H7 (cell line): ENCODE measurements at regions not wholly inside any gene's neighbourhood (a gene's known extent, or its start where the extent isn't known, plus 50 kb on each side); places are given as distances from the start of the nearest gene placed in this dataset.

ENCODE experiments used
- DNase-seq: peaks from one replicate; pipeline ENCODE4 v3.0.0; 2012
- H3K27me3 ChIP-seq: 2 replicates; pipeline ENCODE4 v1.6.0; 2011; ENCODE audit warnings: mild to moderate bottlenecking, low read length; ENCODE audit not compliant: control insufficient read depth, insufficient read depth
- H3K36me3 ChIP-seq: replicated peaks from 2 replicates; pipeline ENCODE4 v1.5.1; 2011; ENCODE audit warnings: low read length; ENCODE audit not compliant: control insufficient read depth, insufficient read depth
- H3K4me3 ChIP-seq: 2 replicates; pipeline ENCODE4 v1.5.1; 2011; ENCODE audit warnings: low read depth, mild to moderate bottlenecking, control low read depth, low read length, moderate library complexity; ENCODE audit not compliant: insufficient read depth

DNA sequence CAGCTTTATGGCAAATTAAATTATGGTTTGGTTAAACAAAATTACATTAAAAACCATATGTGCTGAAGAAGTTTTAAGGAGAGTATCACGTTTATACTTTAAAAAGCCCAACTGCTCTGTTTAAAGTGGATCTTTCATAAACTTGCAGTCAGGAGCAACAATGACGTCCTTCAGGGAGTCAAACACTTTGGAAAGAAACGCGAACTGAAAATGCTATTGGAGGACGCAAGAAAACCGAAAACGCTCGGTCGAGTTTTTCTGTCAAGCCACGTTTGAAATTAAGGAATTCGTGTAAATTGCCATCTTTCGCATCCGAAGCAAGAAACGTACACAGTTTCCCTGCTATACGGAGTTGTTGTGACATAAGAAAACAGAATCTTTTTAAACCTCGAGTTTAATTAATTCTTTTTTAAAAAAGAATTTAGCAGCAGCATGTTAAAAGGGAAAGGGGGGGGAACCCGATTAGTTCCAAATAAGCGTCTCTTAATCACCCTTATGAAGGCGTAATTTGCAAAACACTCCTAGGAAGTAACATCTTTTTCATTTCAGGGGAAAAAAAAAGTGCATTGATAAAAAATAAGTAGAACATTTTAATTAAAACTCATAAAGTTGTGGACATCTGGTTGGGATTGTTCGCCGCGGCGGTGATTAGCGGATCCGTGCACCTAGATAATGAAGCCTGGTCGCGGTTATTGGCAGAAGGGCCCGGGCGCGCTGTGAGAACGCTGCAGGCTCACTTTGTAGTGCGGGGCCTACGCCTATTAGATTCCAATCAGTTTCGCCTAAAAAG is 295.4 kb downstream of the TFAP2C start:
- H3K27me3 ChIP-seq: peaks cover 34% of the 10 kb centered on the region
- no peak for DNase-seq

DNA sequence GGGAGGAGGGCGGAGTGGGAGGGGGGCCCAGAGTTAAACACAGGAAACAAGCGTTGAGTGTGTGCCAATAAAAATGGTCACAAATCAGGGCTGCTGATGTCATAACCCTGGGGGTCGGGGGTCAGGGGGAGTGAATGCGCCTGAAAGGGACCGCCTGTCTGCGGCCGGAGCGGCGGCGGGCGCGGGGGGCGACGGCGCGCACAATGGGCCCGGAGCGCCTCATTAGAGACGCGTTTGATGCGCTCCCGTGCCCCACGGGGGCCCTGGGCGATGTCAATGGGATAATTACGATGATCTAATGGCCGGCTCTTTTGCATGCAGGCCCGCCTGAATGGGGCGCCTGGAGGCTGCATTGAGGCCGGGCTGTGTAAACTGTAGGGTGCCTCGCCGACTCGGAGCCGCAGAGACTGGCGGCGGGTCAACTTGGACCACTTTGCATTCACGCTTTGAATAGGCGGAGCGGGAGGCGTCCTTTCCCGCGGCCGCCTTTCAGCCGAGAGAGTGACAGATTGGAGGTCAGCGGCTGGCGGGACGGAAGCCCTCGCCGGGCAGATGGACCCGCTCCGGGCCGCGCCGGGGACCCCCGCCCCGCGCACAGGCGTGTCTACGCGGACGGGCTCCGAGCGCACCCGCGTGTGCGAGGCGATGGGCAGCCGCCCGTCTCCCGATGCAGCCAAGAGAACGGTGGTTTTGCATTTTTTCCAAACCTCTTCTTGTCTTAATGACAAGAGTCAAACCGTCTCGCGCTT is 296.1 kb downstream of the TFAP2C start:
- DNase-seq: peak; percentile 90
- H3K36me3 ChIP-seq: no peaks in the 10 kb centered on the region
- H3K27me3 ChIP-seq: peaks cover 34% of the 10 kb centered on the region
- H3K4me3 ChIP-seq: peak overlapping the region; percentile 51

More for the DNA sequence above, 295.4 kb downstream of the TFAP2C start:
- Histone ChIP-seq H3K36me3 (no peaks in the 10 kb centered on the region), H3K4me3 (peak overlapping the region; percentile 51)

DNA sequence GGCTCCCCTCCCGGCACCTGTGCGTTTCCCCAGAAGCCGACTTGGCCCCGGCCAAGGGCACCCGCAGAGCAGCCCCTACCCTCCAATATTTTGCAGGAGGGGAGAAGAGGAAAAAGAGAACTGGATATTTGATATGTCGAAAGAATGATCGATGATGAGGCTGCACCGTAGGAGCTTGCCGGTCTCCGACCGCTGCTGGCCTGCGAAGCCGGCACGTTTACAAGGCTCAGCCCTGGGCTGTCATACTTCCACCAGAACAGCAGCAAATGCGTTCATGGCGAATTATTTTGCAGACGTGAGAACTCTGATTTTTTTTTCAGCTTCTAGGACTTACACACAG is 296.7 kb downstream of the TFAP2C start:
- H3K27me3 ChIP-seq: peaks cover 34% of the 10 kb centered on the region
- no peaks in the 10 kb centered on the region for H3K36me3 ChIP-seq
- DNase-seq: peak; percentile 57
- peak overlapping the region; percentile 51 for H3K4me3 ChIP-seq

- Histone ChIP-seq H3K4me3 (no peak overlapping the region), H3K36me3 (no peaks in the 10 kb centered on the region), H3K27me3 (peaks cover 32% of the 10 kb centered on the region)
- no peak for DNase-seq
Measured at GRCh38 chr20:56926501-56926900, 297.4 kb downstream of the TFAP2C start.

- Histone ChIP-seq H3K4me3 (no peak overlapping the region), H3K27me3 (peaks cover 31% of the 10 kb centered on the region), H3K36me3 (no peaks in the 10 kb centered on the region)
- no peak for DNase-seq
Measured at GRCh38 chr20:56927127-56927526, 298.0 kb downstream of the TFAP2C start.

- Histone ChIP-seq H3K36me3 (no peaks in the 10 kb centered on the region), H3K4me3 (no peak overlapping the region), H3K27me3 (peaks cover 31% of the 10 kb centered on the region)
- peak; percentile 78 for DNase-seq
Measured at GRCh38 chr20:56928007-56928406, 298.9 kb downstream of the TFAP2C start.

- DNase-seq: no peak
- no peak overlapping the region for H3K4me3 ChIP-seq
- peaks cover 20% of the 10 kb centered on the region for H3K27me3 ChIP-seq
- H3K36me3 ChIP-seq: no peaks in the 10 kb centered on the region
Measured at GRCh38 chr20:56929606-56930005, 300.5 kb downstream of the TFAP2C start.

- Histone ChIP-seq H3K4me3 (no peak overlapping the region), H3K27me3 (peaks cover 14% of the 10 kb centered on the region), H3K36me3 (no peaks in the 10 kb centered on the region)
Measured at GRCh38 chr20:56930876-56931275, 301.8 kb downstream of the TFAP2C start.

GRCh38 chr20:56932575-56933330 is 303.6 kb downstream of the TFAP2C start:
- DNase-seq: no peak
- Histone ChIP-seq H3K36me3 (no peaks in the 10 kb centered on the region), H3K27me3 (no peaks in the 10 kb centered on the region)

More at GRCh38 chr20:56930876-56931275, 301.8 kb downstream of the TFAP2C start:
- DNase-seq: no peak

DNA sequence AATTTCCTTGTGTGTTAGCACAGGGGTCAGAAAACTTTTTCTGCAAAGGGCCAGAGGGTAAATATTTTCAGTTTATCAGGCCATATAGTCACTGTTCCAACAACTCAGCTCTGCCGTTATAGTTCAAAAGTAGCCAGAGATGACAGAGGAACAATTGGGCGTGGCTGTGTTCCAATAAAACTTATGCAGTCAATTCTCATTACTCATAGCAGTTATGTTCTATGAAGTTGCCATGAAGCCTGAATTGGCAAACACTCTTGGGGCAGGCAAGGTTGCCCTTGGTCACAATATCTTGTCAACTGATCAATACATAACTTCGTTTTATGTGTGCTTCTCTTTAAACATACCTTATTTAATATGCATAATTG is 304.2 kb downstream of the TFAP2C start:
- no peak for DNase-seq
- H3K27me3 ChIP-seq: no peaks in the 10 kb centered on the region
- no peak overlapping the region for H3K4me3 ChIP-seq
- no peaks in the 10 kb centered on the region for H3K36me3 ChIP-seq

More at GRCh38 chr20:56932575-56933330, 303.6 kb downstream of the TFAP2C start:
- no peak overlapping the region for H3K4me3 ChIP-seq

DNA sequence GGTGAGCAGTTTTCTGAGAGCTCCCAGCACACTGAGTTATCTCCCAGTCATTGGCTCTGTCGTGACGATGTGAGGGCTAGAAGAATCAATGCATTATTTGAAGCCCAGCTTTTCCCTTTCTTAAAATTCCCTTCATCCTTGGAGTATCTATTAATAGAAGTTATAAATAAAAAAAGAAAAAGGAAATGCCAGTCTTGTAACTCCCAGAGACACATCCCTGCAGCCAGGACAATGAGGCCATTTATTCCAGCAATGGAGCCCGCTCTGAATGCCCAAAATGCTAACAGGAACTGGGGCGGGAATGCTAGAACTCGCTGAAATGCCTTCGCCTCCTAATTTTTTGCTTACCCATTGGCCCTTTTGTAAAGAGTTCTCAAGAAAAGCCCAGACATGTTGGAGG is 305.8 kb downstream of the TFAP2C start:
- DNase-seq: no peak
- Histone ChIP-seq H3K27me3 (no peaks in the 10 kb centered on the region), H3K36me3 (no peaks in the 10 kb centered on the region), H3K4me3 (no peak overlapping the region)

DNA sequence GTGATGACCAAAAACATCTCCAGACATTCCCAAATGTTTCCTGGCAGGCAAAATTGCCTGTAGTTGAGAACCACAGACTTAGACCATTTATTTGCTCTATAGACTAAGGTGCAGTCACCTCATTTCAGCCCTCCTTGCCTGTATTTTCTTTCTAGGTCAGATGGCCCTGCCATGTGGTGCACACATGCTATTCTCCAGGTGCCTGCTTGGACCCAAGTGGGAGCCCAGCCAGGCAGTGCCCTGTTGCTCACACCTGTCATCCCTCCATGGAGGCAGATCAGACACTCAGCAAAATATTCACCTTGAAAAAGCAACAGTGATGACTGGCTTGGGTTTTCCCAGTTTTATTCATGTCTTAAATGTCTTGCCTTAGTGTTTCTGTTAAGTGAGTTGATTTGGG is 311.4 kb downstream of the TFAP2C start:
- Histone ChIP-seq H3K4me3 (no peak overlapping the region), H3K36me3 (no peaks in the 10 kb centered on the region), H3K27me3 (no peaks in the 10 kb centered on the region)
- no peak for DNase-seq

DNA sequence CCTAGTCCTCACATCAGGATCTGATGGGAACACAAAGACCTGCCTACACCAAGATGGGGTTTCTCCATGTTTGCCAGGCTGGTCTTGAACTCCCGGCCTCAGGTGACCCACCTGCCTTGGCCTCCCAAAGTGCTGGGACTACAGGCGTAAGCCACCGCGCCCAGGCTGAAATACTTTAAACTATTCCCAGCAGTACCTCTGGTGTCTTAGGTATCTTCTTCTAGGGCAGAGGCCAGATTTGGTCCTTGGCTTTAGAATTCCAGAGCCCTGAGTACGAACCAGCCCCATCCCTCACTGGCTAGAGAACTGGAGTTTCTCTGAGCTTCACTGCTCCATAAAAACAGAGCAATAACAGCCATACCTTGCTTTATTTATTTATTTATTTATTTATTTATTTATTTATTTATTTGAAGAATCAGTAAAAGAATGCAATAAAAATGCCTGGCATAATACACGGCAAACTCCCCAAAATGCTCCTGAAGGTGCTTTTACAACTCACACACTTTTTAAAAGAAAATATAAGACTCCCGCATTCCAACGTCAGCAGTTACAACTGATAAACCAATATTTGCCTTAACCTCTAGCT is 312.1 kb downstream of the TFAP2C start:
- H3K27me3 ChIP-seq: no peaks in the 10 kb centered on the region
- no peak for DNase-seq
- no peaks in the 10 kb centered on the region for H3K36me3 ChIP-seq
- no peak overlapping the region for H3K4me3 ChIP-seq
